BLaER1 treated with 17β-estradiol and CSF1 and Interleukin-3, amounts not matched to agents 10 nM and 100 nM (cell line): ENCODE measurements at regions not wholly inside any gene's neighbourhood (a gene's known extent, or its start where the extent isn't known, plus 50 kb on each side); places are given as distances from the start of the nearest gene placed in this dataset.
"Not testable (repeated sequence)": the region's sequence is repeated elsewhere in the genome, so short reads cannot be mapped to it uniquely, and the experiment has no call there.

Experiments used
- H3K27ac ChIP-seq, 11 experiments: shearing (Covaris generic); formaldehyde crosslinking; 2 replicates each; pipeline ENCODE4 v1.8.1; 2022
- H3K27me3 ChIP-seq, 11 experiments: shearing (Covaris generic); formaldehyde crosslinking; 2 replicates each; pipeline ENCODE4 v1.8.1; 2022
- H3K36me3 ChIP-seq, 11 experiments: shearing (Covaris generic); formaldehyde crosslinking; 2 replicates each; pipeline ENCODE4 v1.8.1; 2022
- H3K4me1 ChIP-seq, 10 experiments: shearing (Covaris generic); formaldehyde crosslinking; 2 replicates each; pipeline ENCODE4 v1.8.1; 2022
- H3K4me2 ChIP-seq, 11 experiments: shearing (Covaris generic); formaldehyde crosslinking; 2 replicates each; pipeline ENCODE4 v1.8.1; 2022
- H3K4me3 ChIP-seq, 10 experiments: shearing (Covaris generic); formaldehyde crosslinking; 2 replicates each; pipeline ENCODE4 v1.8.1; 2022
- H3K9ac ChIP-seq, 11 experiments: shearing (Covaris generic); formaldehyde crosslinking; 2 replicates each; pipeline ENCODE4 v1.8.1; 2022
- H3K9me3 ChIP-seq, 11 experiments: shearing (Covaris generic); formaldehyde crosslinking; replicated peaks in 1 of 11; 2 replicates each; pipeline ENCODE4 v1.8.1; 2022
- H4K20me1 ChIP-seq, 11 experiments: shearing (Covaris generic); formaldehyde crosslinking; 2 replicates each; pipeline ENCODE4 v1.8.1; 2022
- Cebpa-rat ChIP-seq, 11 experiments: shearing (Covaris generic); IDR thresholded peaks; 2 replicates each; pipeline ENCODE4 v1.8.1; 2022

DNA sequence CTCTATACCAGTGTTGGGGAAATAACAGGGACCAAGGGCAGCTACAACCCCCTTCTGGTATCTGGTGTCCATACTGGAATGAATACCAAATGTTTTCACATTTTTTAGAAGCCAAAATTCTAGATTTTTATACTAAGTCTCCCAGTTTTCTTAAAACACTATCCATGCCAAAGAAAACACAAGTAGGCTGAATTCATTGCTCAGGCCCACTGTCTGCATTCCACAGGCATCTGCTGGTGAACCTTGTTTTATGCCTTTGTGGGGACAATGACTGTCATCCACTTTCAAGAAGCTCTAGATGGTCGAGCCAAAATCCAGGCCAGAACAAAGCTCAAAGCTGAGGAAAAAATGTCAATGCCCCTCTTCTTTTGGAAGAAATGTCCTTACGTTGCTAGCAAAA, 213.4 kb upstream of the RASGEF1B start:
- H3K27me3 ChIP-seq, result no peaks in the 10 kb centered on the region
- H3K36me3 ChIP-seq, result no peaks in the 10 kb centered on the region
- H4K20me1 ChIP-seq, result no peaks in the 10 kb centered on the region
- no peak overlapping the region for H3K9ac ChIP-seq
- no peak overlapping the region for H3K4me3 ChIP-seq
- no peak overlapping the region for H3K4me2 ChIP-seq
- no peaks in the 10 kb centered on the region for H3K9me3 ChIP-seq
- TF ChIP-seq Cebpa-rat (IDR thresholded peaks at IDR 0.05), result no peak
- H3K27ac ChIP-seq, result no peak overlapping the region
- H3K4me1 ChIP-seq, result peaks cover 0 to 4% (median 2%) of the 10 kb centered on the region in 10 experiments; a peak in 9 of 20 replicates

DNA sequence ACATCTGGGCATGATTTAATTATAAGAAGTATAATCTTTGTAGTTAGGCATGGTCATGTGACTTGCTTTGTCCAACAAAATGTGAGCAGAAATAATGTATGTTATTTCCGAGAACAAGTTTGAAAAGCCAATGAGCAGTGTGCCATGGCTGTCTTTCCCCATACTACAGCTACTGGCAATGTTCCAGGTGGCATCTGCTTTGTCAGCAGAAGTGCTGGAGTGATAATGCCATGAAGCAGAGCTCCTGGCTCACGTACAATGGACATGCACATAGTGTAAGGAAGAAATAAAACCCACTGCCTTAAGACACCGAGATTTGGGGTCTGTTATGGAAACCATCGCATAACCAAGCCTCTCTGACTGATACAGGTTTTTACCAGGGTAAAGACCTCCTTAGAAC, 212.6 kb upstream of the RASGEF1B start:
- Histone ChIP-seq H3K4me3 (no peak overlapping the region), H3K4me2 (no peak overlapping the region), H3K9me3 (no peaks in the 10 kb centered on the region), H3K9ac (no peak overlapping the region), H3K4me1 (no peaks in the 10 kb centered on the region), H4K20me1 (no peaks in the 10 kb centered on the region), H3K27me3 (no peaks in the 10 kb centered on the region), H3K27ac (no peak overlapping the region), H3K36me3 (no peaks in the 10 kb centered on the region)
- TF ChIP-seq Cebpa-rat (IDR thresholded peaks at IDR 0.05), result no peak

DNA sequence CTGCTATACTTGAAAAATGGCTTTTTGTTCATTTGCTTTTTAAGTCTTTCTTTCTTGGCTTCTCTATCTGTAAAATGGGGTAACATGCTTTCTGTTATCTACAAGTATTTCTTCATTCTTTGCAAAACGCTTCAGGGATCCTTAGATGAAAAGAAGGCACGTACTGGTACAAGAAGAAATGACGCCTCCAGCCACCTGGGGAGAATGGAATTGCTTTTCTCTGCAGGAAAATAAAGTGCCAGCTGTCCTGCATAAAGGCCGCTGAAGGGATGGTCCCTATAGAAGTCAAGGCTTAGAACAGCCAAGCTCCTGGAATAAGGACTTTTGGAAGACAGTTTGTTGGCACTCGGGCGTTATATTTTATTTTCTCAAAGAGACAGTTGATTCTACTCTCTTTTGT, 210.8 kb upstream of the RASGEF1B start:
- H3K4me1 ChIP-seq, result no peaks in the 10 kb centered on the region
- H3K4me2 ChIP-seq, result no peak overlapping the region
- no peak overlapping the region for H3K9ac ChIP-seq
- H3K27me3 ChIP-seq, result no peaks in the 10 kb centered on the region
- no peak overlapping the region for H3K4me3 ChIP-seq
- no peak for TF ChIP-seq Cebpa-rat (IDR thresholded peaks at IDR 0.05)
- H4K20me1 ChIP-seq, result no peaks in the 10 kb centered on the region
- no peaks in the 10 kb centered on the region for H3K9me3 ChIP-seq
- H3K27ac ChIP-seq, result no peak overlapping the region
- H3K36me3 ChIP-seq, result no peaks in the 10 kb centered on the region

DNA sequence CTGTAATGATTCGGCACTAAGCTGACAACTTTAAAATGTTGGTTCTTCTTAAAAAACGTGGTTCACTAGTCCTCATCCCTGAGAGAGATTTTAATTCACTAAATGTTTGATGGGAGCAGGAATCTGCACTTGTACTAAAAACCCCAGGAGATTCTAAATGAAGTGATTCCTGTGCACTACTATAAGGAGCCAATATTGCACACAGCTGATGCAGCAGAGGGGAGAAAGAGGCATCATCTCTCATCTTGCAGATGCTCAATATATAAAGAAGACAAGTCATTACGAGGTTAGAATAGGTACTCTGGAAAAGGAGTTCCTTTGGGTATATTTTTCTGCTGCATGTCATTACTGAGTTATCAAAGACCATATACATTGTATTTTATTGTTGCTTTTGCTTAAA, 207.6 kb upstream of the RASGEF1B start:
- Histone ChIP-seq H3K36me3 (no peaks in the 10 kb centered on the region), H3K4me3 (no peak overlapping the region), H3K9me3 (no peaks in the 10 kb centered on the region), H3K27me3 (no peaks in the 10 kb centered on the region), H3K9ac (no peak overlapping the region), H3K4me2 (no peak overlapping the region), H3K4me1 (no peaks in the 10 kb centered on the region), H4K20me1 (no peaks in the 10 kb centered on the region), H3K27ac (no peak overlapping the region)
- no peak for TF ChIP-seq Cebpa-rat (IDR thresholded peaks at IDR 0.05)

DNA sequence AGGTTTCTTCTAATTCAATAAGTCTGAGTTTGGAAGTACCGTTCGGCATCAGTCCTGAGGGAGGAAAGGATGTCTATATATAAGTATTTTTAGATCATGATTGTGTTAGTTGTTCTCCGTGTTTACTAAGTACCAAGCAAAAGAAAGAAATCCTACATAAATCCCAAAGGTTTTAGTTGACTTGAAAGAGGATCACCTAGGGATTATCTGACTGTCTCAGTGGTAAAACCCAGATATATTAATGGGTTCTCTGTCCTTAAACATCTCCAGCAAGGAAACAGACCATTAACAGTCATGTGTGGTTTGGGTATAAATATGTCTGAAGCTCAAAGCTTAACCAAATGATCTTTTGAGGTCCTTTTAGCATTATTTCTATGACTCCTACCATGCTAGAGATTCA, 207.1 kb upstream of the RASGEF1B start:
- Histone ChIP-seq H3K27ac (no peak overlapping the region), H3K9ac (no peak overlapping the region), H3K27me3 (no peaks in the 10 kb centered on the region), H3K4me2 (no peak overlapping the region), H3K4me3 (no peak overlapping the region), H4K20me1 (no peaks in the 10 kb centered on the region), H3K4me1 (no peaks in the 10 kb centered on the region), H3K36me3 (no peaks in the 10 kb centered on the region), H3K9me3 (no peaks in the 10 kb centered on the region)
- TF ChIP-seq Cebpa-rat (IDR thresholded peaks at IDR 0.05), result no peak

DNA sequence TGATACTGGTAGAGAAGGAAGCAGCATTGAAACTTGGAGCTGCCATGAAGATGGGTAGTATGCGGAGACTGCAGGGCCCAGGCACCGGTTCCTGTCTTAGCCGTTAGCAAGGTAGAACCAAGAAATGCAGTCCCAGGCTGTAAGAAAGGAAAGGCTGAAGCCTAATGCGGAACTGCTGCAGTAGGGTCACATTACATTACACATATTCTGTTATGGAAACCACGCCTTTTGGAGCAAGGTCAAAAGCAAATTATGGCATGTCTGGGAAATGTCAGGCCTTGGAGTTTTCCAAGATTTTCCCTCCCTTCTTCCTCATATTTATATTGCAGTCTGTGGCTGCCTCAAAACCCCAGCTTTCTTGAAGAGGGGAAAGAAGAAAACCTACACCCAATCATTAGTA, 204.8 kb upstream of the RASGEF1B start:
- Histone ChIP-seq H3K4me1 (no peaks in the 10 kb centered on the region), H4K20me1 (no peaks in the 10 kb centered on the region)
- TF ChIP-seq Cebpa-rat (IDR thresholded peaks at IDR 0.05), result no peak

DNA sequence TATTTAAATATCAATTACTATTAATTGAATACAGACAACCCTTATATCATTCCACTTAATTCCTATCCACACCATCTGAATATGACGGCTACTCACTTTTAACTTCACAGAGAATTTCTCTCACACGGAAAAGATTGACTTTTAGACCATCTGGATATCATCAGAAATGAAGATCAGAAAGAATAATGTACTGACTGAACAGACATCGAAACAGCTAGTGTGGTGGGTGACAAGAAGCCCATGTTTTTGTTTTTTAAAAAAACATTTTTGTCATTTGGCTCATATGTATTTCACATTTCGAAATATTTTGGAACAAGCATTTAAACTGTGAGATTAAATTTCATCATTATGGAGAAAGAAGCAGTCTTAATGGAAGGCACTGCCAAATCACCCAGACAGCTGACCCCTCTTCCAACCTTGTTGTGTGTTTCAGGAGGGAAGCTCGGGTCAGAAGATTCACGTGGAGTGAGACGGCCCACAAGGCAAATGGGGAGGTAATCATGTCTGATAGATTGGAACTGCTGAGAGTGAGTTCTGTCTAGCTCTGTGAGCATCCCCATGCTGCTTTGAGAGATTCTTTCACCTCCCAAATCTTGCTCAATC, 204.2 kb upstream of the RASGEF1B start:
- Histone ChIP-seq H3K4me1 (no peaks in the 10 kb centered on the region), H4K20me1 (no peaks in the 10 kb centered on the region), H3K36me3 (no peaks in the 10 kb centered on the region), H3K9me3 (no peaks in the 10 kb centered on the region), H3K27me3 (no peaks in the 10 kb centered on the region), H3K27ac (no peak overlapping the region), H3K4me3 (no peak overlapping the region), H3K9ac (no peak overlapping the region), H3K4me2 (no peak overlapping the region)
- no peak for TF ChIP-seq Cebpa-rat (IDR thresholded peaks at IDR 0.05)

More for the DNA sequence above, 204.8 kb upstream of the RASGEF1B start:
- H3K4me3 ChIP-seq, result no peak overlapping the region
- H3K9me3 ChIP-seq, result no peaks in the 10 kb centered on the region
- H3K4me2 ChIP-seq, result no peak overlapping the region
- no peaks in the 10 kb centered on the region for H3K36me3 ChIP-seq
- H3K9ac ChIP-seq, result no peak overlapping the region
- no peaks in the 10 kb centered on the region for H3K27me3 ChIP-seq
- H3K27ac ChIP-seq, result no peak overlapping the region

DNA sequence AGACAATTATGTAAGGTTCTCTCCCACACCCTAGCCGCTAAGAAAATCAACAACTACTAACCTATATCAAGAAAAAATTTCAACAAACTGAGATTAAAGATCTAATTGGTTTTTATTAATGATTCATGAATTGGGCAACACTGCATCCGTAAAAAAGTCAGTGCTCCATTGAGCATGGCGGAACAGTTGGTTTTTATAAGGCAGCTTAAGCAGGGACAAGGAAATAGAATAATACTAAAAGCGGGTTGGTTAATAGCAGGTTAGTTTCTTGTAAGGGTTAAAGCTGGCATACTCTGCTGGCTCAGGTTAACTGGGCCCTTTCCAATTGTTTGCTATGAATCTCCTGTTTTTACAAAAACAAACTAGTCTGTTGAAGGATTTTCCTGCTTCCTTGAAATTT, 202.3 kb upstream of the RASGEF1B start:
- Histone ChIP-seq H3K4me2 (no peak overlapping the region), H3K9me3 (no peaks in the 10 kb centered on the region), H3K36me3 (no peaks in the 10 kb centered on the region), H3K27me3 (no peaks in the 10 kb centered on the region), H3K27ac (no peak overlapping the region), H3K9ac (no peak overlapping the region), H4K20me1 (no peaks in the 10 kb centered on the region), H3K4me1 (no peaks in the 10 kb centered on the region), H3K4me3 (no peak overlapping the region)
- TF ChIP-seq Cebpa-rat (IDR thresholded peaks at IDR 0.05), result no peak

DNA sequence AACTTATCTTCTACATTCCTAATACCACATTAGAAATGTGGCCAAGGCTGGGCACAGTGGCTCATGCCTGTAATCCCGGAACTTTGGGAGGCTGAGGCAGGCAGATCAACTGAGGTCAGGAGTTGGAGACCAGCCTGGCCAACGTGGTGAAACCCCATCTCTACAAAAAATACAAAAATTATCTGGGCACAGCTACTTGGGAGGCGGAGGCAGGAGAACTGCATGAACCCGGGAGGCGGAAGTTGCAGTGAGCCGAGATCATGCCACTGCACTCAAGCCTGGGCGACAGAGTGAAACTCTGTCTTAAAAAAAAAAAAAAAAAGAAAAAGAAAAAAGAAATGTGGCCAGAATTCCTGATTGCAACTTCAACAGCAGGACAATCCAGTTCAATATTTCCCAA, 196.6 kb upstream of the RASGEF1B start:
- H3K4me2 ChIP-seq, H3K36me3 ChIP-seq, H3K27ac ChIP-seq, H3K4me1 ChIP-seq, H4K20me1 ChIP-seq, H3K9ac ChIP-seq, H3K4me3 ChIP-seq, H3K9me3 ChIP-seq, H3K27me3 ChIP-seq: not testable (repeated sequence)

DNA sequence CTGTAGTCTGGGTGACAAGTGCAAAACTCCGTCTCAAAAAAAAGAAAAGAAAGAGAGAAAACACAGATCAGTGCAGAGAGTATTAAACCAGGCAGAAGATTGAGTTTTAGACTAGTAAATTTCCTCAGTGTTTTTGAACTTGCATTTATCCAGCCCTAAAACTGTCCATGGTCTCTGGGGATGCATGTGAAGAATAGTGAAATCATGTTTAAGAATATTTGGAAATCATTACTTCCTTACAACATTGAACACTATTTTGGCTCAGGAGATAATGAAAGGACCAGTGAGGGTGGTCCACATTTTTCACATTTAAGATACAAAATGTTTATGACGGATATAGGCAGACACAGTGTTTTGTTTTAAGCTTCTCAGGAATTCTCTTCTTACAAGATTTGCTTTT, 195.8 kb upstream of the RASGEF1B start:
- H3K4me1 ChIP-seq, result no peaks in the 10 kb centered on the region
- no peak overlapping the region for H3K27ac ChIP-seq

More for the DNA sequence above, 195.8 kb upstream of the RASGEF1B start:
- Histone ChIP-seq H3K36me3 (no peaks in the 10 kb centered on the region), H3K27me3 (no peaks in the 10 kb centered on the region), H4K20me1 (no peaks in the 10 kb centered on the region), H3K4me3 (no peak overlapping the region), H3K9ac (no peak overlapping the region), H3K9me3 (no peaks in the 10 kb centered on the region), H3K4me2 (no peak overlapping the region)
- TF ChIP-seq Cebpa-rat (IDR thresholded peaks at IDR 0.05), result no peak
